B cell (primary cell): ENCODE measurements at regions not wholly inside any gene's neighbourhood (a gene's known extent, or its start where the extent isn't known, plus 50 kb on each side); places are given as distances from the start of the nearest gene placed in this dataset.

Experiments
- ATAC-seq: fragments of 200-7000 bp; cut with Tn5 transposase; one replicate; pipeline ENCODE4 v1.10.0; 2021; ENCODE audit warnings: low read depth, mild to moderate bottlenecking, moderate number of reproducible peaks, moderate library complexity
- CTCF ChIA-PET: fragments of 350-600 bp; sonication (Branson Sonifier 250); formaldehyde crosslinking; loops from one replicate; lab custom pipeline; 2021; ENCODE audit warnings: antibody characterized with exemption, inconsistent platforms; lab: Charles Lee
- POLR2A ChIA-PET: fragments of 350-600 bp; sonication (Branson Sonifier 250); formaldehyde crosslinking; loops from one replicate; lab custom pipeline; 2021; ENCODE audit warnings: antibody characterized with exemption; lab: Charles Lee
- DNase-seq: peaks from one replicate; pipeline ENCODE4 v3.0.0; 2013
- H2AFZ ChIP-seq: 2 replicates; pipeline ENCODE4 v1.6.1; 2012; ENCODE audit warnings: mild to moderate bottlenecking, low read depth, low read length; ENCODE audit not compliant: insufficient read depth, poor library complexity, severe bottlenecking
- H3K27ac ChIP-seq, 2 donors: 1 replicate in 1 of 2; 2 replicates in 1 of 2; pipeline ENCODE4 v1.5.1; 2012 to 2013; ENCODE audit warnings: low read length in 2 of 2, mild to moderate bottlenecking in 2 of 2, moderate library complexity in 1 of 2
- H3K27me3 ChIP-seq, 4 experiments: fragments of 200-600 bp in 1 of 4; sonication (generic) in 1 of 4; replicated peaks in 1 of 4; 1 replicate in 2 of 4; 2 replicates in 2 of 4; pipeline versions ENCODE4 v1.6.1 to v1.7.0; 2013 to 2016; ENCODE audit warnings: low read length in 3 of 4, mild to moderate bottlenecking in 2 of 4, mixed read lengths in 1 of 4, moderate library complexity in 1 of 4; ENCODE audit not compliant: insufficient read depth in 4 of 4, control insufficient read depth in 3 of 4; ENCODE audit errors: control extremely low read depth in 1 of 4
- H3K36me3 ChIP-seq, 2 experiments: replicated peaks in 1 of 2; 1 replicate in 1 of 2; 2 replicates in 1 of 2; pipeline versions ENCODE4 v1.6.1 to v1.7.1; 2013; ENCODE audit warnings: low read length in 1 of 2; ENCODE audit not compliant: insufficient read depth in 2 of 2, control insufficient read depth in 1 of 2; ENCODE audit errors: control extremely low read depth in 1 of 2, extremely low read depth in 1 of 2
- H3K4me1 ChIP-seq, 2 donors: fragments of 200-600 bp in 1 of 2; sonication (generic) in 1 of 2; 1 replicate in 1 of 2; 2 replicates in 1 of 2; pipeline versions ENCODE4 v1.5.1 to v1.6.1; 2013 to 2017; ENCODE audit warnings: low read length in 2 of 2; ENCODE audit not compliant: control insufficient read depth in 2 of 2, insufficient read depth in 2 of 2
- H3K4me2 ChIP-seq: replicated peaks from 2 replicates; pipeline ENCODE3; 2012; ENCODE audit warnings: mild to moderate bottlenecking, low read depth, low read length; ENCODE audit not compliant: poor library complexity, severe bottlenecking
- H3K4me3 ChIP-seq, 5 experiments: fragments of 200-600 bp in 1 of 5; sonication (generic) in 1 of 5; 1 replicate in 3 of 5; 2 replicates in 2 of 5; pipeline versions ENCODE4 v1.5.1 to v1.7.0; 2011 to 2016; ENCODE audit warnings: low read length in 4 of 5, mild to moderate bottlenecking in 4 of 5, low read depth in 2 of 5, control low read depth in 1 of 5, moderate library complexity in 1 of 5; ENCODE audit not compliant: insufficient read depth in 1 of 5; ENCODE audit errors: control extremely low read depth in 1 of 5, extremely low read depth in 1 of 5
- H3K79me2 ChIP-seq: fragments of 200-600 bp; sonication (generic); one replicate; pipeline ENCODE4 v1.6.0; 2016; ENCODE audit warnings: low read length; ENCODE audit not compliant: control insufficient read depth, insufficient read depth
- H3K9ac ChIP-seq: fragments of 200-600 bp; sonication (generic); 2 replicates; pipeline ENCODE4 v1.6.1; 2017; ENCODE audit warnings: mild to moderate bottlenecking, low read length, moderate library complexity
- H3K9me3 ChIP-seq, 3 donors: one replicate each; pipeline versions ENCODE4 v1.6.1 to v1.7.1; 2013; ENCODE audit warnings: low read length in 2 of 3; ENCODE audit not compliant: control insufficient read depth in 2 of 3, insufficient read depth in 1 of 3; ENCODE audit errors: control extremely low read depth in 1 of 3
- H4K20me1 ChIP-seq: 2 replicates; pipeline ENCODE4 v1.6.0; 2012; ENCODE audit warnings: mild to moderate bottlenecking, low read length; ENCODE audit not compliant: insufficient read depth, control insufficient read depth, poor library complexity, severe bottlenecking
- H3K27ac Mint-ChIP-seq: one replicate; pipeline ENCODE4 v1.8.0; 2021; ENCODE audit warnings: mixed read lengths
- H3K27me3 Mint-ChIP-seq: one replicate; pipeline ENCODE4 v1.8.0; 2021; ENCODE audit warnings: mixed read lengths
- H3K4me1 Mint-ChIP-seq: one replicate; pipeline ENCODE4 v1.8.0; 2021; ENCODE audit warnings: mixed read lengths
- H3K4me3 Mint-ChIP-seq: one replicate; pipeline ENCODE4 v1.8.0; 2021; ENCODE audit warnings: mixed read lengths
- H3K9me3 Mint-ChIP-seq: one replicate; pipeline ENCODE4 v1.8.0; 2022; ENCODE audit warnings: mixed read lengths; ENCODE audit not compliant: insufficient read depth
- CTCF ChIP-seq: fragments of 200-600 bp; IDR thresholded peaks from one replicate; pipeline ENCODE4 v1.8.0; 2022; ENCODE audit warnings: antibody characterized with exemption, mild to moderate bottlenecking
- EZH2 ChIP-seq: IDR thresholded peaks from 2 replicates; pipeline ENCODE4 v1.6.1; 2012; ENCODE audit warnings: borderline replicate concordance, low read depth, mild to moderate bottlenecking, moderate library complexity, low read length; ENCODE audit not compliant: insufficient read depth, poor library complexity, severe bottlenecking
- whole genome bisulfite sequencing: methylation state at CpG from one replicate; pipeline ENCODE4 v1.1.5; 2013; ENCODE audit warnings: missing lambda C conversion rate; ENCODE audit not compliant: insufficient coverage; 5-methylcytosine and 5-hydroxymethylcytosine counted together
- intact Hi-C: fragments of 100-400 bp; cut with micrococcal nuclease; formaldehyde crosslinking; loops from one replicate; pipeline ENCODE4 v1.10.0; 2022

GRCh38 chr4:84392951-84393590 lies 106.0 kb downstream of the NKX6-1 start:
- ChIA-PET CTCF (no interaction called here), POLR2A (no interaction called here)
- H3K9me3 Mint-ChIP-seq = no peaks in the 10 kb centered on the region
- intact Hi-C loops = no loop called here
- Histone ChIP-seq H3K4me3 (no peak overlapping the region), H3K27me3 (no peaks in the 10 kb centered on the region), H3K9ac (no peak overlapping the region), H3K4me2 (no peak overlapping the region), H3K27ac (no peak overlapping the region), H4K20me1 (no peaks in the 10 kb centered on the region), H3K36me3 (no peaks in the 10 kb centered on the region), H3K9me3 (no peaks in the 10 kb centered on the region), H3K4me1 (no peaks in the 10 kb centered on the region), H3K79me2 (no peaks in the 10 kb centered on the region), H2AFZ (no peak overlapping the region)
- H3K27ac Mint-ChIP-seq = no peak overlapping the region
- H3K4me1 Mint-ChIP-seq = no peaks in the 10 kb centered on the region
- DNase-seq (no peak), ATAC-seq (no peak)
- WGBS = no CpG with 5 or more reads among the region's 3 CpGs
- H3K4me3 Mint-ChIP-seq = no peak overlapping the region
- TF ChIP-seq CTCF (no peak), EZH2 (no peak)
- H3K27me3 Mint-ChIP-seq = peaks cover 9% of the 10 kb centered on the region

- CTCF ChIA-PET = no interaction called here
- no peak overlapping the region for H3K27ac ChIP-seq
- 74% methylated on average over 2 of the region's 2 CpGs for WGBS
- H3K9ac ChIP-seq = no peak overlapping the region
- H3K79me2 ChIP-seq = no peaks in the 10 kb centered on the region
- no peak overlapping the region for H2AFZ ChIP-seq
- no peak overlapping the region for H3K27ac Mint-ChIP-seq
- intact Hi-C loops = no loop called here
- no peak overlapping the region for H3K4me3 Mint-ChIP-seq
- POLR2A ChIA-PET = no interaction called here
- H3K4me3 ChIP-seq = no peak overlapping the region
- H3K4me1 Mint-ChIP-seq = no peaks in the 10 kb centered on the region
- H3K36me3 ChIP-seq = no peaks in the 10 kb centered on the region
- no peaks in the 10 kb centered on the region for H3K9me3 ChIP-seq
- no peak overlapping the region for H3K4me2 ChIP-seq
- no peaks in the 10 kb centered on the region for H3K27me3 ChIP-seq
- H3K4me1 ChIP-seq = no peaks in the 10 kb centered on the region
- H3K27me3 Mint-ChIP-seq = peaks cover 15% of the 10 kb centered on the region
- no peaks in the 10 kb centered on the region for H3K9me3 Mint-ChIP-seq
- H4K20me1 ChIP-seq = no peaks in the 10 kb centered on the region
- DNase-seq (no peak), ATAC-seq (no peak)
- no peak for TF ChIP-seq EZH2
- TF ChIP-seq CTCF = no peak
These were observed 109.7 kb downstream of the NKX6-1 start for GRCh38 chr4:84389406-84389805.
